GM21528 (cell line): ENCODE measurements at regions not wholly inside any gene's neighbourhood (a gene's known extent, or its start where the extent isn't known, plus 50 kb on each side); places are given as distances from the start of the nearest gene placed in this dataset.

Experiments used
- ATAC-seq: cut with Tn5 transposase; IDR thresholded peaks from one replicate; pipeline ENCODE4 v1.9.1; 2021; ENCODE audit warnings: mild to moderate bottlenecking, moderate library complexity; ENCODE audit not compliant: unreplicated experiment, low FRiP score

DNA sequence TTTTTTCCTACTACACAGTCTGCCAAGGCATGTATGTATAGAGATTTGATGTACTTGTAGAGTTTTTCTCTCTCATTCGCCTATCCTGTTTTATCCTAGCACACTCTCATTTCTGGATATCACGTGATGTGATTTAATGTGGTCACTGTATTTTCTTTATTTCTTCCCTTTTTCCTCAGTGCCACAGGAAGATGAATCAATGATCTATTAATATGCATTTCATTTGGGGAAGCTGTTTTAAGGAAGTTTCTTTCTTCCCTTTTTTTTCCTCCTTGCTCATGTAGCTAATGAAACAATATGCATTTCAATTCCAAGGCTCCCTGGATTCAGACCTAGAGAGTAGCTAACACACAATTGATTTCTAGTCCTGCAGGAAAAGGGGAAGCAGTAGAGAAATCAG lies 506.3 kb upstream of the WWC1 start:
- no peak for ATAC-seq

DNA sequence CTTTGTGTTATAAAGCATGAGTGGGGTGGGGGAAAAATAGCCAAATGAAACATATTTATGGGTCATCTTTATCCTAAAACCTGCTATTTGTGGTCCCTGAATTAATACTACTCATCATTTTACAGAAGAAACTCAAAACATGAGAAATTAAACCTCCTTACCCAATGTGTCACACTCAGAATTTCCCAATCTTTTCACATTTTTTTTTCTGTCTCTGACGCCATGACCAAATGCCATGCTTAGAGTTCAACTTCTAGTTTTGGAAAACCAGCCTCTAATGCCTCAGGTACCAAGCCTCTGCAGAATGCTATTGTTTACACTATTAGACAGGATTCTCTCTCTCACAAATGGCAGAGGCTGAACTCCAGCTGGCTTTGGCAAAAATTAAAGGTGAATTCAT lies 505.5 kb upstream of the WWC1 start:
- no peak for ATAC-seq

DNA sequence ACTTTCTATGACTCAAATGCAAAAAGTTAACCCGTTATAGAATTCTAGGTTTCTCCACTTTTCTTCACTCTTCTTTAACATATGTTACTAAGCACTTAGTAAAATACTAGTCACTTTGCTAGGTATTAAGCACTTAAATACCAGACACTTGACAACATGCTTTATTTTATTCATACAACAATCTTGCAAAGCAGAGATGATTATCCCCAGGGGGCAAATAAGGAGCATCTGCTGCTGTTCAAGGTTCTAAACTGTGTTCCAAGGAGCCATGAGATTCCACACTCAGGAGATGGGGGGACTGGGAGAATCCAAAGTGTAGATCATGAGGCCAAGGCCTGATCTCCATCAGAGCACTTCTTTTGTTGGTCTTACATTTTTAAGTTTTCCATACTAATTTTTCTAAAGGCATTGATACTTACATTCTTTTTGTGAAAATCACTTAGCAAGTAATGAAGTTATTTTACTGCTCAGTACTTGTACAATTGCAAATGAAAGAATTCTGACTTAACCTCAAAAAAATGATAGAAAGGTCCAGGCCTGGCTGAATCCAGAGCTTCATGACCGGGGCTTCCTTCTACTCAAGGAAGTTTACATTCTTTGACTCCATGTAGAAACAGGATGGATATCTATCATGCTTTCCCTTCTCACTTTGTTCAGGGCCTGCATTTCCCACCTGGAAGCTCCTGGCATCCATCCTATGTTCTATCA lies 504.4 kb upstream of the WWC1 start:
- no peak for ATAC-seq

DNA sequence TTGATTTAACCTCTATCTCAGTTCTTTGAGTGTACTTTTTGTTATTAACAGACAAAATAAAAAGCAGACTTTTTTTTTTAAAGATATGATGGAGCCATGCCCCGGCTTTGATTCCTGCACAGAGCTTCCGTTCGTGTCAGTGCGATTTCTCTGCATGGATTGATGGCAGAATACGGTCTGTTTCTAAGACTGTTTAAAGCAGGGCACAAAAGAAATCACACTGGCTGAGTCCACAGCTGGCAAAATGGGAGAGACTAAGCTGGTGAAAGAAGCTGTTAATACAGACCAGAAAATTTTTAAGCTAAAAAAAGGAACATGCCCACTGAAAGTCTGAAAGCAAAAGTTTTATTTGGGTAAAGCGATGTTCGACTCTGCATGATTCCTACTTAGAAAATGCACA lies 501.4 kb upstream of the WWC1 start:
- ATAC-seq, result no peak

DNA sequence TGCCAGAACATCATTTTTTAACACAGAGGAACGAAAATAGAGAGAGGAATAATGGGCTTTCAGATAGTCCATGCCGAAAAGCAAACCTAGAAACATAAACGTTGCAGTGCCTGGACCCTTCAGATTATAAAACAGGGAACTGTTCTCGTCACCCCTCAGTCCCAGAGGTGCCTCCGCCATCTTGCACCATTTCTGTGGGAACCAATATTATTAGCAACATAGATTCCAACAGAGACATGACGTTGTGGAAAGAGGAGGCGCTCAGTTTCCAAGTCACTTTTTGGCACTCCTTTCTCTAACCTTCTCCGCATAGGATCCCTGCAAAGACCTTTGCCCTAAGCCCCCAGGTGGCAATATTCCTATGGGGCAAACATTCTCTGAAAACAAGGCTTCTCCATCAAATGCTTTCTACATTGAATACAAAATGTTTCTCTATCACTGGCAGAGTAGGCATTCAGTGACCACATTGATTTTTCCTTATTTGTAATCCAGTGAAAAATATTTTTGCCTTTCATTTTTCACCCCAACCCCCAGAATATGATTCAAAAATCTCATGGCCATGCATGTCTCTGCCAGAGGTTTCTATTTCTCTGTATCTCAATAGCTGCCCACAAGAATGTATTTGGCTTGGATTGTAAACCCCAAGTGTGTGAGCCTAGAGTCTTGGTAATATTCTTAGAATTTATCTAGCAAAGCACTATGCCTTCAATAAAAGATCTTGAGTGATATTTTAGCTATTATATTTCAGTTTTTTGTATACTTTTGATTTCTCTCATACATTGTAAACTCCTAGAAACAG lies 500.8 kb upstream of the WWC1 start:
- no peak for ATAC-seq

DNA sequence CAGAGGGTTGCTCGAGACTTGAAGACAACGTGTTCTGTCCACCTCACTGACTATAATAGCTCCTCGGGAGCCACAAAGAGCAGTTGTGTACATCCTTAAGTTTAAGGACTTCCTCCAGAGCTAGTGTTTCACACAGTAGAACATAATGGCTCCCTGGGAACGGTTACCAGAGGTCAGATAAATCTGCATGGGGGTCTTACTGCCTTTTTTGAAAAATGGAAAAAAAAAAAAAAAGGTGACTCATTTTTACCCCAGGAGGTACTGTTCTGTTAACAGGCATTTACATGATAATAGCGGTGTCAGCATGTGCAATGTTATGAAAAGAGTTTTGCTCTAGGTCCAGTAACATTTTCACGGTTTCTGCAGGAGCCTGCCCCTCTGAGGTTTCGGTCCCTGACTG lies 498.9 kb upstream of the WWC1 start:
- ATAC-seq, result no peak

DNA sequence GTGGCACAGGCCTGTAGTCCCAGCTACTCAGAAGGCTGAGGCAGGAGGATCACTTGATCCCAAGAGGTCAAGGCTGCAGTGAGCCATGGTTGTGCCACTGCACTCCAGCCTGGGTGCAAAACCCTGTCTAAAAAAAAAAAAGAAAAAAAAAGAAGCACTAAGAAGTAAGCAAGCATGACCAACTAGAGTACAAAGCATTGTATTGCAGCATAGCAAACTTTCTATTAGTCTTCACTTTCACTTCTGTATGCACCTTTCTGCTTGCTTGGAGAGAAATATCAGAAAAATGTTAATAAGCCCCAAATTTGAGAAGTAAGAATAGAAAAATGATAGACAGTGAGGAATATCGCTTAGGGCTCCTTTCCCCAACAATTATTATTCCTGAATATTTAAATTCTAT lies 497.7 kb upstream of the WWC1 start:
- ATAC-seq, result no peak

DNA sequence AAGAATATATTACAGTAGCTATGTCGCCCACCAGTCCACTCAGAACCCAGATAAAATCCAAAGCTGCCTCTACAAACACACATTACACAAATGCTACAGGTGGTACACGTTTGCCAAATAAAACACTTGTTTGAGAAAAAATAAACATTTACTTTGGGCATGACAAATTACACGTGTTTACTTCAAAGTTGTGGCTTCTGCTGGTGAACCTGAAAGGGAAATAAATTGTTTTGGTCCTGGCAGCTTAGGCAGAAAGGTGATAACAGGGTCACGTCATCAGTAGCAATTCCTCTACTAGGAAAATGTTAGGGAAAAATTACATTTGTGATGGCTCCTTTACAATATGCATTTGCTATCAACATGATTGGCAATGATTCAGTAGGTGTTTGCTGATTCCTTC lies 497.3 kb upstream of the WWC1 start:
- ATAC-seq, result no peak

DNA sequence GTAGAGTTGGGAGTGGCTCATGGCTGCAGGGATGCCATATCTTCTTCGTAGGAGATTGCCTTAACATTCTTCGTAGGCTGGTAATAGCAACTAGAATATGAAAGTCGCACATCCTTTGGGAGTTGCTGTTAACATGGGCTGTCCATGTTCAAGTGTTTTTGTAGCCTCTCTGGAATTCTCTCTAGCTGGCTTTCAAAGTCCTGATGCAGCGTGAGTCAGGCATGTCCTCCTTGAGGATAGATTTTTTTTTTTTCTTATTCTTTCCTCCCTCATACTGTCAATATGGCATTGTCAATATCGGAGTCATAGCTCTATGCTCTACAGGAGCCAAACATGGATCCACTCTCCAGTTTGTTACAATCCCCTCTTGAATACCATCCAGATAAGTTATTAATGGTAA lies 494.8 kb upstream of the WWC1 start:
- no peak for ATAC-seq

DNA sequence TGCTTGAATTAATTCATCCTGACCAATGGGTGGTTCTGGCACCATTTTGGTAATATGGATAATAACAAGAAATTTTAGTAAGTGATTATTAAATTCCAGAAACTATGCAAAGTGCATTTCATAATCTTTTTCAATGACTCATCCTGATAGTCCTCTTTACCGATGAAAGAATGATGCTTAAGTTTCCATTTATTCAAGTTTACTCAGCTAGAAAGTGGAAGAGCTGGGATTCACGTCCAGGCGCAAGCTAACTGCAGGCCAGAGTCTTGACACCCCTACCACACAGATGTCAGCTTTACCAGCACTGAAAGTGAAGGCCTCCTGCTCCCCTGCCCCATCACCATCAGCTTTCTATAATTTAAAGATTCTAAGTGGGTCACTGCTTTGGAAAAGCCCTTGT lies 493.5 kb upstream of the WWC1 start:
- no peak for ATAC-seq

DNA sequence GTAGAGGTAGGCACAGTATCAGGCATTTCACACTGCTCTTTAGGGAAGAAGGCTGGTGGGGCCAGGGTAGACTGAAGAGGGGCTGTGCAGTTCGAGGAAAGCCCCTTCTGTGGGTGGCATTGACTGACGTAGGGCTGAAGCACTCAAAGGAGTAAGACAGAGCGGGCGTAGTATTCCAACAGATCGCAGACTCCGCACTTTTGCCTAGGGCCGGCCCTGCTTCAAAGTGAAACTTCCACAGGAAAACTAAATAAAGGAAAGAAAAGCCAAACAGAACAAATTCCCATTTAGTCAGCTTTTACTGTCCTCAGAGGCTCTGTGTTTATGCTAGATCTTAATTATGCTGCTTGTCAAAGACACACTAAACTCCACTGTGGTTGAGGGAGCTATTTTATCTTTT lies 493.0 kb upstream of the WWC1 start:
- ATAC-seq, result no peak

DNA sequence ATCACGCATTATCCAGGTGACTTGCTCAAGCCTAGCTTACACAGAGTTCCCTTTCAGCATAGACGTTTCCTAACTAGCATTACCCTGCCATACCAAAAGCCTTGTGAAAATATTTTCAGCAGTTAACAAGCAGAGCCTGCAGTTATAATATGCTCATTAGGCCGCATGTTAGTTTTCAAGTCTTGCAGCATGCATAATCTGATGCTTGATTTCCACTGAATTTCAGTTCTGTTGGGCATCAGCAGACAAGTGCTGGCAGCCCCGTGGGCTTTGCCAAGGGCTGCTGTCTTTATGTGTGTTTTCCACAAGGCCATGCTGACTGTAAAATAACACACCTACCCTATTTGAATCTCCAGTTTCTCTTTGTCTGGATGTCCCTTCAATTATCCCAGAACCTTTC lies 491.0 kb upstream of the WWC1 start:
- ATAC-seq, result no peak

DNA sequence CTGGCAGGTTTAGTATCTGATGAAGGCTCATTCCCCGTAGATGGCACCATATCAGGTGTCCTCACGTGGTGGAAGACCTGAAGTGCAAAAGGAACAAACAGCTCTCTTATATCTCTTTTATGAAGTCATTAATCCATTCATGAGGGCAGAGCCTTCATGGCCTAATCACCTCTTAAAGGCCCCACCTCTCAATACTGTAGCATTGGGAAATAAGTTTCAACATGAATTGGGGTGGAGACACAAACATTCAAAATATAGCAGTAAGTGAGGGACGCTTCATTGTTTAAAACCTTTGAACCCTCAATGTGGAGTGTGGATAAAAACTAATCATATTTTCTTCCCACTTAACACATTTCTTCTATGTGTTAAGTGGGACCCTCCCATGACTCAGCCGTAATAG lies 489.4 kb upstream of the WWC1 start:
- no peak for ATAC-seq

DNA sequence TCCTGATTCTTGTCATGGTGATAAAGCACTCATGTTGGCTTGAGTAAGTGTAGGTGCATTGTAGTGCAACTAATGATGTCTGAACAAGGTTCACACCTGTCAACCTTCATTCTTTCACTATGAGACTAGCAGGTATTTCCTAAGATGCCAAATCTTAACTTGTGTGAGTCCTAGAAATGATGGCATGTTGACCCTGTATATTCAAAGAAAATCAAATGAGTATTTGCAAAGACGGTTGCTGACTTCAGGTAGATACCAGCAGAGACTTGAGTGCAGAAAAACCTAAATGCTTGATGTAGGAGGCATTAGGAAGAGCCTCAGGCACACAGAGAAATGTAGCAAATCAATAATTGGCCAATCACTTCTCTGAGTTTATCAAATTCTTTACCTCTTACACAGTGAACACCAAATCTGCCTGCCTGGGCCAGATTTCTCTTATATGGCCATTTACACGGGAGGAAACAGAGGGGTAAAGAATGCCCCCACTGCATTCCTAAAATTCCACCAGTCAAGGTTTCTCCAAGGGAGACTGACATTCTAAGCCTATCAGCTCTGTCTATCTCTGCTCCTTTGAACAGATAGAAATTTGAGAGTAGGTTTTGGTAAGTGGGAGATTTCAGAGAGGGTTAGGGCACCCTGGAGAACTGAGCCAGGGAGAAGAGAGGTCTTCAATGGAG lies 488.6 kb upstream of the WWC1 start:
- ATAC-seq, result no peak

DNA sequence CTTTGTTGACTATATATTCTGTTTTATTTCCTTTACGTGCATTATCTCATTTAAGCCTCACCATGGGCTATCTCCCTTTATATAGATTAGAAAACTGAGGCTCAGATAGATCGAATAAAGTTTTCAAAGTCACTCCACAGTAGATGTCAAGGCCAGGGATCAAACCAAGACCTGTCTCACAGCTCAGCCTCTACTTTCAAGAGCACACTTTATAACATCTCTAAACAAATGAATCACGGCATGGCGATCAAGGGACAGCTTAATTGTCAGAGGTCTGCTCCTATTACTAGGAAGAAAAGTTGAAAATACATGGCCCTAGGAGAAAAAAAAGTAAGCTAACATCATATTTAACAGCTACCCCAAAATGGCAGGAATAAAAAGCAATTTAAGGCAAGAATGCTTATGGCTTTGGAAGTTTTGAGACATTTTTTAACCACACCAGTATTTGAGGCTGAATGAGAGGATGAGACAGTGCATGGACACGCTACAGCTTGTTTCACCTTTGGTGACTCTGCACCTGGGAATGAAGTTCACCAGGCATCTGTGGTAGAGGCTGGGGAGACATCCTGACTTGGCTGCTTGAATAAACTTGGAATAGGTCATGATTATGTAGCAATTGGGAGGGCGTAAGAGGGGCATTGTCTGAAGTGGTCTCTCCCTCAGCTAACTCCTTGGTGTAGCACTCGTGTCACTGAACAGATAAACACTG lies 486.8 kb upstream of the WWC1 start:
- no peak for ATAC-seq

DNA sequence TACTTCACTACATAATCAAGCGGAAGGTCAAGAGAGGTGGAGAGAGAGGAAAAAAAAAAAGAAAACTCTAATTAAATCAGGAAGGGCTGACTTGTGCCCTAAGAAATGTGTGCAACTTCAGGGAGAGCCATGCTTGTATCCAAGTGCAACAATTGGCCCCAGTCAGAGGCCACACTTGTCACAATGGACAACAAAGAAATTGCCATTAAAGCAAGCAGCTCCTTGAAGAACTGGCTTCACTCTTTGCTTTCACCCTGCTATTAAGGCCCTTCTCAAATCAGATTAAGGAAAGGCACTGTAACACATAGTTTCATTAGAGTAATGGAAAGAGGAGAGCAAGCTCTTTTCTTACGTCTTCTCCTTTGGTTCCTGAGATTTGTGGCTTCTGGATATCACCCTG lies 480.9 kb upstream of the WWC1 start:
- ATAC-seq, result no peak

DNA sequence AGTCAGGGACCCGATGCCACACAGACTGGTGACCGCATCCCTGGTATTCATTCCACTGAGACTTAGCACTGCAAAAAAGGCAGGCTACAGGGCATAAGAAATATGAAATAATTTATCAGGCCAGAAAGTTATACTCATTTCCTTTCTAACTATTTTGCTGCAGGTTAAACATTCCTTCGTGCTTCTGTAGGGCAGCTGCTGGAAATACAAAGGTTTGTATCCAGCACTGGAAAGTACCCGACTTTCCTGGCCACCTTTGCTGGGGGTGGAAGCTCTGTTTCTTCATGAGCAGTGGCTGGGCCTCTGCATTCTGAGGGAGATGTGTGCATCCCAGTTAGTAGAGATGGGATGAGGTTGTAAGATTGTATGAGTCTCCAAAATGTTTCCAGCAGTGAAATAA lies 478.6 kb upstream of the WWC1 start:
- ATAC-seq, result no peak

DNA sequence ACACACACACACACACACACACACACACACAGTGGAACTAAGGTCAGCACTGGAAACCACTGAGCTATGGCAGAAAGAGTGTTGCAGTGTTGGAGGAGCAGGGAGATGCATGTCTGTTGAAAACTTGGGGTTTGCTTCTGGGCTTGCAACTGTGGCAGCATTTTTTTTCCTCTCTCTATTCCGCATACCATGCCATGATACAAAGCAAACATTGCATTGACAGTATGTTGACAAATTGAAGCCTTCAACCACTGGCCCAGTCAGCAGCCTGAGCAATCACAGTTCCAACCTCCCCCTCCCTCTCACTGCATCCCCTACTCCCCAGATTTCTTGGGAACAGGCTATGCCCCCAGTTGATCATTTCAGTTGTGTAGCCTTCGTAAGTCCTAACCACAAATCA lies 478.1 kb upstream of the WWC1 start:
- no peak for ATAC-seq

DNA sequence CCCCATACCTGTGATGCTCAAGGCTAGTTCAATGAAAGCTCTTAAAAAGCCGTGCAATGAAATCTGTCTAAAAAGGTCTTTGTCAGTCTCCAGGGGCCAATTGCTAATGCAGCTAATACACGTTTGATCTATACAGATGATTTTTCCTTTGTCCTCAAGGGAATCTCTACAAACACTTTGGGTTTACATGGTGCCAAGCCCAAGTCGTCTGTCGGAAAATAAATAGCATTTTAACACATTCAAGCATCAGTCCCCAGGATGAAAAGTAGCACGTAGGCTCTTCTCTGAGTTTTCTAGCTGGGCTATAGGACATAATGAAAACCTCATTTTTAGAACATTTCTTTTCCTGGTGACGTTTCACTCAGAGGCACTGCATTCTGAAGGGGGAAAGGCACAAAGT lies 477.4 kb upstream of the WWC1 start:
- ATAC-seq, result no peak

DNA sequence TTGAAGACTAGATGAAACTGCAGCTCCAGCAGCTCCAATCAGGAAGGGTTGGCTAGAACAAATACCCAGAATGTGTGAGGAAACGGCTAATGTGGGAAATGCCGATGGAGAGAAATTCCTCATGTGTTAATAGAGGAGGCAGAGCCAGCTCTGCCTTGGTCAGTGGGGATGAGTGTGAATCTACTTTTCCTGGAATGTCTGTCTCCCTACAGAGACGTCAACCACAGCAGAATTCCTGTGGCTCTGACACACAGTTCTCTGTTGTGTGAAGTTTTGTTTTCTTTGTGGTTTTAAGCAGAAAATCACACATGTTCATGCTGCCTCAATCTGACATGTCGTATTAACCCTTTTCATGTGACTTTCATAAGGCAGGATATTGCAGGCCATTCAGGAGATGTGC lies 476.6 kb upstream of the WWC1 start:
- ATAC-seq, result no peak

DNA sequence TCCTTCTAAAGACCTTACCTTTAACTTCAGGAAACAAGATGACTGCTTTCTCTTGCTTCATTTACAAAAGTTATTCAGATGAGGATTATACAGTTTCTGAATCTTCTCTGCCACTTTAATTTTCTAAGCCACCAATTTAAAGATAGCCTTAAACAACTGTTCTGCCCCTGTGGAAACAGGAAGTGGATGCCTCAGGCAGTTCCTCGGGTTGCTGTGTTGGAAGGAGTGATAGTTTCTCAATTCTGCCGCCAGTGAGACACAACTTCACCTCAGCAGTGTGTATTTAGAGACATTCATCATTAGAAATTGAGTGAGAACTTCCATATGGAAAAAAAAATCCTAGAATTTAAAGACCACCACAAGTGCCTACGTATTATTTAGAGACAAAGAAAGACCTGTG lies 475.1 kb upstream of the WWC1 start:
- ATAC-seq, result no peak
